HG03460 (cell line): ENCODE measurements at regions not wholly inside any gene's neighbourhood (a gene's known extent, or its start where the extent isn't known, plus 50 kb on each side); places are given as distances from the start of the nearest gene placed in this dataset.

Source experiments
- ATAC-seq: cut with Tn5 transposase; IDR thresholded peaks from one replicate; pipeline ENCODE4 v1.9.1; 2021; ENCODE audit not compliant: unreplicated experiment

DNA sequence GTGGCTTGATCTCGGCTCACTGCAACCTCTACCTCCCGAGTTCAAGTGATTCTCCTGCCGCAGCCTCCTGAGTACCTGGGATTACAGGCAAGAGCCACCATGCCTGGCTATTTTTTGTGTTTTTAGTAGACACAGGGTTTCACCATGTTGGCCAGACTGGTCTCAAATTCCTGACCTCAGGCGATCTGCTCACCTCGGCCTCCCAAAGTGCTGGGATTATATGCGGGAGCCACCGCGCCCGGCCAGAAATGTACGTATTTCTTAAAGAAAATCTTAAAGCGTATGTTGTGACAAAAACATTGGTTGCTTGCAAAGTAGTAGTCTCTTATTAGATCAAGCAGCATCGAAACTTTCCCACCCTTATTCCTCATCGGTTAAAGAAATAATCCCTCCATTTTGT lies 748.9 kb upstream of the NR2F2 start:
- ATAC-seq = no peak

DNA sequence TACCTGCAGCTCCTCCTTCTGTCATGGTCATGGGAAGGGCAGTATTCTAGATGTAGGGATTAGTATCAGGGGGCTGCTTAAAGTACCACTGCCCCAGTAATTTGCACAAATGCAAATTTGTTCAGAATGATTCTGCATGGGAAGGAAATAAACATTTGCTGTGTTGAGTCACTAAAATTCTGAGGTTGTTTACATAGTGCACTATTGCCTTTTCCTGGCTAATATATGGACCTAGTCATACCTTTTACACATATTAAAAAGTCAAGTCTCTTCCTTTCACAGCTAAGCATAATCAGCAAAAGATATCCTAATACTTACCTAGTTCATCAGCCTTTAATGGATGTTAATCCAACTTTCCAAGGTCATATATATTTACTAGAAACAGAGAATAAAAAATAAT lies 746.4 kb upstream of the NR2F2 start:
- ATAC-seq = no peak

DNA sequence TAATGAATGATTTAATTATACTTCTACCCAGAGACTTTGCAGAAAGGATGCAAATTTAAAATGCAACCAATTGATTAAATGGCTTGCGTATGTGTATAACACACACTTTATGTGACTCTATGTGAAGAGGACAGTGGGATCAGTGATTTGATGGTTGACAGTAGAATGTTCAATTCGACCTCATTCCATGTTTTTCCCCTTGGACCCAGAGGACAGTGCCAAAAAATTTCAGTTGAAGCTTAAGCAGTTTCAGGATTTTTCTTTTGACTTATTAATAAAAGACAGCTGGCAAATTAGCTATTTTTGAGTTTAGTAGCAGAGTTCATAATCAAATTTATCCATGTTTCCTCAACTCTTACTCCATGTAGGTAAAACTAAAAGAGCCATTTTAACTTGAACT lies 742.4 kb upstream of the NR2F2 start:
- no peak for ATAC-seq

- ATAC-seq = no peak
Observed at GRCh38 chr15:95590533-95591044, 739.9 kb upstream of the NR2F2 start.

DNA sequence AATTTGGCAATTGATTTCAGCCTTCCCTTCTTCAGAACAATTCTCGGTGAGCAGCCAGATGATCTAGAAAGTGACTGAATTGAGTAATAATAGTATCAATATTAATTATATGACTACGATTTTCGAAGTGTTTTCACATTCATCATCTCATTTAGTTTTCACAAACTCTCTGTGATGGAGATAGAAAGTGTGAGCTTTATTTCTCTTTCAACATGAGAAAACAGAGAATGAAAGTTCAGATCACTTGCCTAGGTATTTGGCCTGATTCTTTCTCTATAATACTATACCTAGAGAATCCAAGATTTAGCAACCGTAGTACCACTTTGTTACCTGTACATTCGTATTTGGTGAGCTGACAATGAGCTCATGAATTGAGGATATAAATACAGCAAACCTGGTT lies 739.2 kb upstream of the NR2F2 start:
- ATAC-seq = no peak

DNA sequence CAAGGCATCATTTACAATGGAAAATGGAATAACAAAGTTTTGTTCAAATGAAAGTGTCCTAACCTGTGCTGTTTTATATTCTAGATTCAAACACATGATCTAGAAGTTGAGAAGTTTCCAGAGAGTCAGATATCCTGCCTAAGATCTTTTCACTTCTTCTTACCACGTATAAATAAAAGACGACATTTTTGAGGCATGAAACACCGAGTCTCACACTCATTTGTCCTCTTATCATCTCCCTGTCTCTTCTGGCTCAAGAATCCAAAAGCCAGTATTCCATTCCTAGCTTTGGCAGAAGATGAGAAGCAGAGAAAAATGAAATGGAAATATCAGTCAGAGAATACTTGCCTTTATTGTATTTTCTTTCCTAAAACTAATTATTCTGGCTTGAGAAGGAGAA lies 738.6 kb upstream of the NR2F2 start:
- no peak for ATAC-seq

- ATAC-seq = no peak
Observed at GRCh38 chr15:95594496-95594895, 736.0 kb upstream of the NR2F2 start.

DNA sequence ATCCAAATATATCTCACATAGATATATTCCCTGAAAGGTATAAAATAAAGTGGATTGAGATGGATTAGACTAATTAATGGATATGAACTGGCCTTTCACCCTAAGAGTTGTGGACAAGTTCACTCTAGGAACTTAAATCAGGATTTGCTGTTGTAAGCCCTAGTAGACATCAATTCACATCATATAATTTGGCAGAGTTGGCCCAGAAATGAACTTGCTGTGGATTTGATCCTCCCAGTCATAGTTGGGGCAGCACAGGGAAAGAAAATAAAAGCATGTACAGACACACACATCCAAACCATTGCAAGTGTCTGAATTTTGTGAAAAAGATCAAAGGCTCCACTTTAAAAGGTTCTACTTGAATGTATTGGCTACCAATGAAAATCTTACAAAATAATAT lies 734.7 kb upstream of the NR2F2 start:
- no peak for ATAC-seq

- no peak for ATAC-seq
Observed at GRCh38 chr15:95596496-95596895, 734.0 kb upstream of the NR2F2 start.

- no peak for ATAC-seq
Observed at GRCh38 chr15:95598251-95598855, 732.1 kb upstream of the NR2F2 start.

DNA sequence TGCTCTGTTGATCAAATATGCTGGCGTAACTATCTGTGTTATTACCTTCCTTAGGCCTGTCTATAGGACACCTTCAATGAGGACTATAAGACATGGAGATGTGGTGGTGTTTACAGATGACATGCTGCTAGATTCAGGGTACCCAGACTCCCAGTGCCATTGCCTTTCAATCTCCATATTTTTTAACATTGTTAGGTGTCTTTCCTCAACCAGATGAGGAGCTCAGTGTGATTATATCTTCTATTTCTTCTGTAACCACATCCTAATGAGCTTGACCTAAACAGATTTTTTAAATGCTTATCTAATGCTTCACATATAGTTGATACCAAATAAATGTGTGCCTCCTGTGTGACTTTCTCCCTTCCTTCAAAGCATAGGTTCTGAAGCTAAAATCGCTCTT lies 730.1 kb upstream of the NR2F2 start:
- no peak for ATAC-seq

DNA sequence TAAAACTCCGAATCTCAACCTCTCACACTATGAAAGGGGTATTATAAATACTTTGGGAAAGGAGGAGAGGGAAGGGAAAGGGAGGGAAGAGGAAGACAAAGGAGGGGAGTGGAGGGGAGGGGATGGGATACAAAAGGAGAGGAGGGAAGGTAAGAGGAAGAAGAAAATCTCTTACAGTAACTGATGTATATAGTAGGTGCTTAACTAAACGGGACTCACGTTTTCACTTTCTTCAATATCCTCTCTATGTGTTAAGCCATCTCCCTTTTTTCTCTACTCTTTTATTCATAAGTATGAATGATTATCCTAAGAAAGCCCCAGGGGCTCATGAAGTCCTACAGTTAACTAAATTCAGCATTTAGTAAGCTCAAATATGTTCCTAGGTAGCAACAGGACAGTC lies 729.6 kb upstream of the NR2F2 start:
- ATAC-seq = no peak

DNA sequence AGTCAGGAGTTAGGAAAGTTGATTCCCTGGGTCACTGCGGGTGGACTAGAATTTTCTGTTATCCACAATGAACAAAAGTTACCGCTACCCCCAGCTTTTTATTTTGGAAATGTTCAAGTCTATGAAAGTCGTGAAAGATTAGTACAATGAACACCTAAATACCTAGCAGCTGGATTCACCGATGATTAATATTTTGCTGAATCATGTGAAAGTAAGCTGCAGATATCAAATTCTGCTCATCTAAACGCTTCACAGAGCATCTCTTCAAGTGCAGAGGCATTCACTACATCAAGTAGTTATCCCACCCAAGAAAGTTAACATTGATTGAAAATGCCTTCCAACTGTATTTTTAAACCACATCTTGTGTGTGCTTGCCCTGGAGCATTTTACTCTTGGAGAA lies 729.0 kb upstream of the NR2F2 start:
- no peak for ATAC-seq

GRCh38 chr15:95603802-95604201 lies 726.7 kb upstream of the NR2F2 start:
- ATAC-seq = no peak

GRCh38 chr15:95604634-95605036 lies 725.9 kb upstream of the NR2F2 start:
- ATAC-seq = no peak

- ATAC-seq = no peak
Observed at GRCh38 chr15:95605098-95605497, 725.4 kb upstream of the NR2F2 start.

- ATAC-seq = no peak
Observed at GRCh38 chr15:95606551-95606950, 723.9 kb upstream of the NR2F2 start.

DNA sequence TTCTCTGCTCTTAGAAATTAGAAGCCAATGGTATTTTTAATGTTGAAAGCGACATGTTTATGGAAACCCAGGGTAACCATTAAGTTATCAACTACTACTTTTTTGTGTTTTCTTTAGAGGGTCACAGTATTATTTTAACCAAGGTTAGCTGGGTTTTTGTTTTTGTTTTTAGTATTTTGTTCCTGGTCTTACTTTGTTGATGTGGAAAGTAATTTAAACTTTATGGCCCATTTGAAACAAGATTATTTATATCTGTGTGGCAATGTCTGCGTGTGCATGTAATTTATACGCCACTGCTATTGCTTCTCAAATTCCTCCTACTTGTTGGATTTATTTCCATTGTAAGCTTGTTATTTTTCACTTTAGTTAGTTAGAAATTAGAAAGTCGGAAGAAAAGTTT lies 722.1 kb upstream of the NR2F2 start:
- ATAC-seq = no peak

GRCh38 chr15:95609096-95609495 lies 721.4 kb upstream of the NR2F2 start:
- no peak for ATAC-seq

GRCh38 chr15:95610945-95611344 lies 719.6 kb upstream of the NR2F2 start:
- no peak for ATAC-seq

- no peak for ATAC-seq
Observed at GRCh38 chr15:95615436-95615835, 715.1 kb upstream of the NR2F2 start.

DNA sequence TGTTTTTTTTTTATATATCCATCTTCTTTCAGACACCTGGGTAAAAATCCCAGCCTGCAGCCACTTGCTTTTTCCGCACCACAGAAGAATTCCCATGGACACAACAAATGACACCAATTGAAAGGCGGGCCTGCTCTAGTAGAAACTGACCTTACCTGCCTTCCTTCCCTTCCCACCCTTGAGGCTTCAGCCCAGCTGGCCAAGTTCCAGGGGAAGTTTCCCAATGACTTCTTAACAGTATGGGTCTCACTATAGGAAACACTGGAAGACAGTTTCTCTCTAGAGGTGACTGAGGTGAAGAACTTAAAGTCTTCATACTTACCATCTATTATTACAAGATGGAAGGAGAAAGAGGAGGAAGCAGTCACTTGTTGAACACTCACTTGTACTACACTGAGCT lies 714.2 kb upstream of the NR2F2 start:
- ATAC-seq = no peak

- ATAC-seq = peak; percentile 65
Observed at GRCh38 chr15:95620934-95621579, 709.4 kb upstream of the NR2F2 start.
